ENCODE measurements at regions not wholly inside any gene's neighbourhood (a gene's known extent, or its start where the extent isn't known, plus 50 kb on each side); places are given as distances from the start of the nearest gene placed in this dataset.

GRCh38 chr22:22346401-22347107 lies 102.0 kb downstream of the VPREB1 start:
- TF ChIP-seq, protein P1, sequence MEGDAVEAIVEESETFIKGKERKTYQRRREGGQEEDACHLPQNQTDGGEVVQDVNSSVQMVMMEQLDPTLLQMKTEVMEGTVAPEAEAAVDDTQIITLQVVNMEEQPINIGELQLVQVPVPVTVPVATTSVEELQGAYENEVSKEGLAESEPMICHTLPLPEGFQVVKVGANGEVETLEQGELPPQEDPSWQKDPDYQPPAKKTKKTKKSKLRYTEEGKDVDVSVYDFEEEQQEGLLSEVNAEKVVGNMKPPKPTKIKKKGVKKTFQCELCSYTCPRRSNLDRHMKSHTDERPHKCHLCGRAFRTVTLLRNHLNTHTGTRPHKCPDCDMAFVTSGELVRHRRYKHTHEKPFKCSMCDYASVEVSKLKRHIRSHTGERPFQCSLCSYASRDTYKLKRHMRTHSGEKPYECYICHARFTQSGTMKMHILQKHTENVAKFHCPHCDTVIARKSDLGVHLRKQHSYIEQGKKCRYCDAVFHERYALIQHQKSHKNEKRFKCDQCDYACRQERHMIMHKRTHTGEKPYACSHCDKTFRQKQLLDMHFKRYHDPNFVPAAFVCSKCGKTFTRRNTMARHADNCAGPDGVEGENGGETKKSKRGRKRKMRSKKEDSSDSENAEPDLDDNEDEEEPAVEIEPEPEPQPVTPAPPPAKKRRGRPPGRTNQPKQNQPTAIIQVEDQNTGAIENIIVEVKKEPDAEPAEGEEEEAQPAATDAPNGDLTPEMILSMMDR (IDR thresholded peaks at IDR 0.05), result no peak
- no peak for TF ChIP-seq EZH2 (IDR thresholded peaks at IDR 0.05; ENCODE audit: borderline replicate concordance, insufficient read depth, low read depth, low read length, poor library complexity, severe bottlenecking)
